ENCODE measurements at regions not wholly inside any gene's neighbourhood (a gene's known extent, or its start where the extent isn't known, plus 50 kb on each side); places are given as distances from the start of the nearest gene placed in this dataset.
A peak's percentile ranks its signal among the peaks of the same experiment; 100 is the strongest.

GRCh38 chr3:31294430-31295149 lies 238.1 kb upstream of the STT3B start:
- CTCF ChIA-PET (ENCODE audit: low intra/inter-chr PET ratio, low total read pairs): no interaction called here
- TF ChIP-seq MNT (IDR thresholded peaks at IDR 0.05): no peak
- TF ChIP-seq CHD4 (IDR thresholded peaks at IDR 0.05; ENCODE audit: borderline replicate concordance, low read length): 0 out of 2 replicates have a peak, but pooled peaks have one; percentile 0
- peaks cover 62% of the 10 kb centered on the region for H3K4me1 ChIP-seq (ENCODE audit: insufficient read depth, low read length)
- H3K9ac ChIP-seq (ENCODE audit: insufficient read depth, low read depth, low read length): no peak overlapping the region
- H3K9me3 ChIP-seq (ENCODE audit: low read length): no peaks in the 10 kb centered on the region
- intact Hi-C loops (cut with micrococcal nuclease; ENCODE audit: unreplicated experiment) (no loop called here), in situ Hi-C loops (cut with HindIII; ENCODE audit: extremely low pct_ligation_motif_present, low pct_unique_long_range_greater_than_20kb) (loop anchor here (5.0 kb wide), 1 partner anchor 83 kb away; no protein-coding TSS in a partner anchor)
- no peaks in the 10 kb centered on the region for H4K20me1 ChIP-seq (ENCODE audit: insufficient read depth, low read length)
- no TSS peak for BruUV-seq (replicated peaks)
- H3K27ac ChIP-seq (ENCODE audit: extremely low read length, insufficient read depth, low read length): peak overlapping the region; percentile 36
- DNase-seq (ENCODE audit: low spot score) (no peak), FAIRE-seq (no peak), ATAC-seq (no peak)
- WGBS (ENCODE audit: low lambda C conversion rate): 86% methylated on average over 5 of the region's 5 CpGs
- POLR2A ChIA-PET: no interaction called here
- H2AFZ ChIP-seq (ENCODE audit: low read length): no peak overlapping the region
- no peaks in the 10 kb centered on the region for H3K27me3 ChIP-seq (ENCODE audit: control insufficient read depth in 1 of 2, insufficient read depth in 2 of 2, low read length in 2 of 2)
- no peaks in the 10 kb centered on the region for H3K79me2 ChIP-seq (ENCODE audit: insufficient read depth, low read length)
- no peaks in the 10 kb centered on the region for H3K36me3 ChIP-seq (replicated peaks in 1 of 2; ENCODE audit: control insufficient read depth in 1 of 2, insufficient read depth in 2 of 2, low read length in 2 of 2)
- H3K4me3 ChIP-seq (replicated peaks in 1 of 3; ENCODE audit: insufficient read depth in 1 of 3, low read depth in 2 of 3, low read length in 3 of 3): no peak overlapping the region
- H3K4me2 ChIP-seq (ENCODE audit: low read depth, low read length): no peak overlapping the region

- 32% methylated on average over 7 of the region's 7 CpGs for WGBS (ENCODE audit: low lambda C conversion rate)
- ChIA-PET CTCF (ENCODE audit: low intra/inter-chr PET ratio, low total read pairs) (no interaction called here), POLR2A (no interaction called here)
- ATAC-seq: peak; percentile 80
- in situ Hi-C loops (cut with HindIII; ENCODE audit: extremely low pct_ligation_motif_present, low pct_unique_long_range_greater_than_20kb): no loop called here
- Histone ChIP-seq H3K4me2 (ENCODE audit: low read depth, low read length) (peak overlapping the region; percentile 46), H2AFZ (ENCODE audit: low read length) (no peak overlapping the region), H3K36me3 (replicated peaks in 1 of 2; ENCODE audit: control insufficient read depth in 1 of 2, insufficient read depth in 2 of 2, low read length in 2 of 2) (no peaks in the 10 kb centered on the region), H3K79me2 (ENCODE audit: insufficient read depth, low read length) (no peaks in the 10 kb centered on the region), H3K27ac (ENCODE audit: extremely low read length, insufficient read depth, low read length) (peak overlapping the region; percentile 36), H3K9ac (ENCODE audit: insufficient read depth, low read depth, low read length) (no peak overlapping the region), H3K4me1 (ENCODE audit: insufficient read depth, low read length) (peaks cover 55% of the 10 kb centered on the region), H3K4me3 (replicated peaks in 1 of 3; ENCODE audit: insufficient read depth in 1 of 3, low read depth in 2 of 3, low read length in 3 of 3) (no peak overlapping the region), H3K27me3 (ENCODE audit: control insufficient read depth in 1 of 2, insufficient read depth in 2 of 2, low read length in 2 of 2) (no peaks in the 10 kb centered on the region), H4K20me1 (ENCODE audit: insufficient read depth, low read length) (no peaks in the 10 kb centered on the region), H3K9me3 (ENCODE audit: low read length) (no peaks in the 10 kb centered on the region)
- FAIRE-seq: peak; percentile 18
- intact Hi-C loops (cut with micrococcal nuclease; ENCODE audit: unreplicated experiment): no loop called here
- no TSS peak for BruUV-seq (replicated peaks)
- DNase-seq (ENCODE audit: low spot score): peak; percentile 64
- TF ChIP-seq ZMYM4 (CRISPR knock-in tag; IDR thresholded peaks at IDR 0.05) (0 out of 2 replicates have a peak, but pooled peaks have one; percentile 22), RARA (CRISPR knock-in tag; IDR thresholded peaks at IDR 0.05) (peak; percentile 79), NR2F6 (IDR thresholded peaks at IDR 0.05) (no peak; the same call in 1 of the 2 replicates), NR2F6 (CRISPR knock-in tag; IDR thresholded peaks at IDR 0.05) (peak; percentile 10; the same call in 1 of the 2 replicates), ZNF674 (CRISPR knock-in tag; IDR thresholded peaks at IDR 0.05; ENCODE audit: low read depth) (no peak), MTA3 (CRISPR knock-in tag; IDR thresholded peaks at IDR 0.05) (no peak), CHD4 (IDR thresholded peaks at IDR 0.05; ENCODE audit: borderline replicate concordance, low read length) (peak; percentile 62; the same call in 1 of the 2 replicates), ZNF484 (CRISPR knock-in tag; IDR thresholded peaks at IDR 0.05; ENCODE audit: borderline replicate concordance, low read depth) (no peak), ZBTB39 (CRISPR knock-in tag; IDR thresholded peaks at IDR 0.05) (0 out of 2 replicates have a peak, but pooled peaks have one; percentile 51), SOX6 (IDR thresholded peaks at IDR 0.05) (no peak), SOX6 (CRISPR knock-in tag; IDR thresholded peaks at IDR 0.05) (peak; percentile 22; the same call in 1 of the 2 replicates)
These were observed 237.5 kb upstream of the STT3B start for GRCh38 chr3:31295150-31295765.

Measured in HepG2 (cell line).